ENCODE measurements at regions not wholly inside any gene's neighbourhood (a gene's known extent, or its start where the extent isn't known, plus 50 kb on each side); places are given as distances from the start of the nearest gene placed in this dataset.
"Not testable (repeated sequence)": the region's sequence is repeated elsewhere in the genome, so short reads cannot be mapped to it uniquely, and the experiment has no call there.

DNA sequence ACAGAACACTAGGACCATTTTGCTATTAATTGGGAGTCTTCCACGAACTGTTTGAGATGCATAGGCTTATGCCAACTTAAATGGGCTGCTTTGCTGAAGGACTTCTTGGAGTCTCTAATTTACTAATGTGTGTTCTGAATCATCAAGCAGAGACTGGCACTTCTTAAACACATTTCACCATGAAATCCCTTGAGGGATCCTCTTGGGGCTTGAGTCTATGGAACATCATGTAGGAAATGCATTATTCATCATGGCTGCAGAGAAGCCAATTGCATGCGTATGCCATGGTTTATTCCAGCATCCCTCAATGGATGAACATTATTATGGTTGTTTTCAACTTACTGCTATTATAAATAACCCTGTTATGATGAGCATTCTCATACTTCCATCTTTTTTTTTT is 73.4 kb downstream of the FGD2 start:
- DNase-seq (ENCODE audit: low read depth, low spot score) = no peak

DNA sequence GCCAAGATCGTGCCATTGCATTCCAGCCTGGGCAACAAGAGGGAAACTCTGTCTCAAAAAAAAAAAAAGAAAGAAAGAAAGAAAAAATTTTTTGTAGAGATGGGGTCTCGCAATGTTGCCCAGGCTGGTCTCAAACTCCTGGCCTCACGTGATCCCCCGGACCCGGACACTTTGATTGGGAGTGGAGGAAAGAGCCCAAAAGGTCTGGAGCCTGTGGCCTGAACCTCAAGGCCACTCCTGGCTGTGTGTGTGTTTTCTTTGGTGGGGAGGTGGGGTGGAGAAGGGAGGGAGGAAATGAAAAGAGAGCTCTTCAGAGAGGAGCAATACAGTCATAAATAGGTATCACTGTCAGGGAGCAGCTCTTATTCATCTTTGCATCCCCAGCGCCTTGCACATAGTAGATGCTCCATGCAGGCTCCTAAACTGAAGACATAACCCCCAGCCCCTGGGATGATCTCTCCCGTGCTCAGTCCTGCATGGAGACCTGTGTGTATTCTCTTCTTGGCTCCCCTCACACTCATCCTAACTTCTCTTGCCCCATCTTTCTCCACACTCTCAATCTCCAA is 75.7 kb downstream of the FGD2 start:
- no peak for DNase-seq (ENCODE audit: low read depth, low spot score)

DNA sequence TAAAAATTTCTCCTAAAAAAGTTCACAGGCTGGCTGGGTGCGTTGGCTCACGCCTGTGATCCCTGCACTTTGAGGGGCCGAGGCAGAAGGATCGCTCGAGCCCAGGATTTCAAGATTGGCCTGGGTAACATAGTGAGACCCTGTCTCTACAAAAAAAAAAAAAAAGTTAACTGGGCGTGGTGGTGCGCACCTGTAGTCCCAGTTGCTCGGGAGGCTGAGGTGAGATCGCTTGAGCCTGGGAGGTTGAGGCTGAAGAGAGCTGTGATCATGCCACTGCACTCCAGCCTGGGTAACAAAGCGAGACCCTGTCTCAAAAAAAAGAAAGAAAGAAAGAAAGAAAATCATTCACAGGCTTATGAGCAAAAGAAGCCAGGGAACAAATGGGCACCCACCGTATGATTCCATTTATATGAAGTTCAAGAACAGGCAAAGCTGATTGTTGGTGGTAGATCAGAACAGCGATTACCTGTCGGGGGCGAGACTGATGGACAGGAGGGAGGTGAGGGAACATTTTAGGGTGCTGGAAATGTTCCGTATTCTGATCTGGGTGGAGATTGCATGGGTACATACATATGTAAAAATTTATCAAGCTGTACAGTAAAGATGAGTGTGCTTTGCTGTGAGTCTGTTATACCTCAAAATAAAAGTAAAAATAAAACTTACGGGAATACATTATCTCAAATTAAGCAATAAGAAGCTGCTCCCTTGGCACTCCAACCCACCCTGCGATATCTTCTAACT is 77.1 kb downstream of the FGD2 start:
- DNase-seq (ENCODE audit: low read depth, low spot score) = no peak

DNA sequence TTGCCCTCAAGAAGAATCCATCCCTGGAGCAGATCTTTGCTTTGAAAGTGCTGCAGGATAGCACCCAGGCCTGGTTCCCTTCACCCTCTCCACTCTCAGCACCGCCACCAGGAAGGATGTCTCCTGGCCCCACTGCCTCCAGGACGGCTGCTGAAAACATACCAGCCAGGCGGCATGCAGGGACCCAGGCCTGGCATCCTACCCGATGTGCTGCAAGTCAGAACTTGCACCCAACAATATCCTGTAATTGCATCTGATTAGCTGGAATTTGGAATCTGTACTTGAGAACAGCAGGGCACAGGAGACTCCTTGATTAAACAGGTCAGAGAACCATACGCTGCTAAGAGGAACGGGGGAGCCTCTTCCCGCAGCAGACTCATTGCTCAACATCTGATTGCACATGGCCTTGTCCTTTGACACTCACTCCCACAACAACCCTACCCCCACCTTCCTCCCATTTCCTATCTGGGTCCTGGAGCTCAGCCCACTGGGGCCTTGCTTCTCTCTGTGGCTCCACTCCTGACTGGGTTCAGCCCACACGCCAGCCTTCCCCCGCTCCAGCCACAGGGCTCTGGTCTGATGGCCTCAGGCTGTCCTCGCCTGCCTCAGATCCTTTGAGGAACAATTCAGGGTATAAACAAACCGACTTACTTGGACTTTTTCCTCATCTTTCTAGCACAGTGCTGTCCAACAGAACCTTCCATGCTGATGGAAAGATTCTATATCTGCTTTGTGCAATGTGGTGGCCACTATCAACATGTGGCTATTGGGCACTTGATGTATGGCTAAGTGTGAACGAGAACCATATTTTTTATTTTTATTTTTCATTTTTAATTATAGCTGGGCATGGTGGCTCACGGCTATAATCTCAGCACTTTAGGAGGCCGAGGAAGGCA is 78.0 kb downstream of the FGD2 start:
- no peak for DNase-seq (ENCODE audit: low read depth, low spot score)

DNA sequence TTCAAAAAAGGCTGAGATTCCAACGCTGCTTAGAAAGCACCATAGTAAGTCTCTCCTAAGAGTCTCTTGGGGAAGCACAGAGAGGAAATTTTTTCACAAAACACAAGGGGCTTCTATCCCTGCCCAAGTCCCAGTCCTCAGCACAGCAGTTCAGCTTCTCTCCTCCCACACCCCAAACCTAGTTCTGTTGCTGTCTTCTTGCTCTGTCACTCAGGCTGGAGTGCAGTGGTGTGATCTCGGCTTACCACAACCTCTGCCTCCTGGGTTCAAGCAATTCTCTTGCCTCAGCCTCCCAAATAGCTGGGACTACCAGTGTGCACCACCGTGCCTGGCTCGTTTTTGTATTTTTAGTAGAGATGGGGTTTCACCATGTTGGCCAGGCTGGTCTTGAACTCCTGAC is 79.2 kb downstream of the FGD2 start:
- DNase-seq (ENCODE audit: low read depth, low spot score) = not testable (repeated sequence)

DNA sequence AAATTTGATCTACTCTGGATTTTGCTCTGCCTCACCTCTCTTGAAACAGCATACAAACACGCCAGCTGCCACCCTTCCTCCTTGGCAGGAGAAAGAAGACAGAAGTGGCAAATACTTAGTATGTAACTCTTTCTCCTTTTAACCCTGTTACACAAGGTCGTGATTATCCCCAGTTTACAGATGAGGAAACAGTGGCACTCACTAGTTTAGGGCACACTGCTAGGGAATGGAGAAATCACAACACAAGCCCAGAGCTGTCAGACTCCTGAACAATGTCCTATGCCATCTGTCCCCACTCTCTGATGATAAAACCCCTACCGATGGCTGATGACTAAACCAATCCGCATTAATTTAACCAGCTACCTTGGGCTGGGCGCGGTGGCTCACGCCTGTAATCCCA is 79.7 kb downstream of the FGD2 start:
- DNase-seq (ENCODE audit: low read depth, low spot score) = no peak

DNA sequence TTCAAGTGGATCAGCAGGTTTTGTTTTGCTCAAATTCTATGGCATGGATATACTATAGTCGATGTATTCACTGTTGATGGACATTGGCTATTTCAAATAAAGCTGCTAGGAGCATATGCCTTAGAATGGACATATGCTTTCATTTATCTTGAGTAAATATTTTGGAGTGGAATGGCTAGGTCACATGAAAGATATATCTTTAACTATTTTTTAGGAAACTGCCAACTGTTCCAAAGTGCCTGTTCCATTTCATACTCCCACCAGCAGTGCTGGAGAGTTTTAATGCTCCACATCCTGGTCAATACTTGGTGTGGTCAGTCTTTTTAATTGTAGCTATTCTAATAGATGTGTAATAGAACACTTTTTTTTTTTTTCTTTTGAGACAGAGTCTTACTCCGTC is 81.1 kb upstream of the PIM1 start:
- DNase-seq (ENCODE audit: low read depth, low spot score) = no peak

DNA sequence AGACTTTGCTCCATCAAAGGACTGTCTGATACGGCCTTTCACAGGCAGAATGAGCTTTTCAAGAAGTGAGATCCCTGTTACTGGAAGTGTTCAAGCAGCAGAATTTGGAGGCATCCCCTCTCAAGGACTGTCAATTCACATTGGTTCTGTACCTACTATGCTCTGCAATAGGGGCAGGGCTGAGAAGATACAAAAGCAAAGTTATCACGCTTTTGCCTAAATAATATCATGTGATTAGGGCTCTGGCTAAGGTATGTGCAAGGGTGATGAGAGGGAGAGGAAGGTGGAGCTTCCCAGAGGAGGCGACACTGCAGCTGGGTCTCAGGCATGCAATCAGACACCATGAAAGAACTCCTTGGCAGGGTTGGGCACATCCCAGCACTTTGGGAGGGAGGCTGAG is 80.2 kb upstream of the PIM1 start:
- no peak for DNase-seq (ENCODE audit: low read depth, low spot score)

DNA sequence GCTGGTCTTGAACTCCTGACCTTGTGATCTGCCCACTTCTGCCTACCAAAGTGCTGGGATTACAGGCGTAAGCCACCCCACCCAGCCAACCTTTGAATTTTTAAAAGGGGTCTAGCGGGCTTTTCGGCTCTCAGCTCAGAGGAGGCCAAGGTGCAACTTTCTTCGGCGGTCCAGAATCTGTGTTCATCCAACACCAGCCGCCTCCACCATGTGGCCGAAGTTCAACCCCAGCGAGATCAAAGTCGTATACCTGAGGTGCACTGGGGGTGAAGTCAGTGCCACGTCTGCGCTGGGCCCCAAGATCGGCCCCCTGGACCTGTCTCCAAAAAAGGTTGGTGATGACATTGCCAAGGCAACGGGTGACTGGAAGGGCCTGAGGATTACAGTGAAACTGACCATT is 78.8 kb upstream of the PIM1 start:
- not testable (repeated sequence) for DNase-seq (ENCODE audit: low read depth, low spot score)

DNA sequence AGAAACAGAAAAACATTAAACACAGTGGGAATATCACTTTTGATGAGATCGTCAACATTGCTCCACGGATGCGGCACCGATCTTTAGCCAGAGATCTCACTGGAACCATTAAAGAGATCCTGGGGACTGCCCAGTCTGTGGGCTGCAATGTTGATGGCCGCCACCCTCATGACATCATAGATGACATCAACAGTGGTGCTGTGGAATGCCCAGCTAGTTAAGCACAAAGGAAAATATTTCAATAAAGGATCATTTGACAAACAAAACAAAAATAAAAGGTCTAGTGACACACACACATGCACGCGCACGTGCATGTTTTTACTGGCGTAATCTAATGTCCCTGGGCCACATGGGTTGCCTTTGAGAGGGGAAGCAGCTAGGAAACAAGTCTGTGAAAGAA is 78.4 kb upstream of the PIM1 start:
- not testable (repeated sequence) for DNase-seq (ENCODE audit: low read depth, low spot score)

DNA sequence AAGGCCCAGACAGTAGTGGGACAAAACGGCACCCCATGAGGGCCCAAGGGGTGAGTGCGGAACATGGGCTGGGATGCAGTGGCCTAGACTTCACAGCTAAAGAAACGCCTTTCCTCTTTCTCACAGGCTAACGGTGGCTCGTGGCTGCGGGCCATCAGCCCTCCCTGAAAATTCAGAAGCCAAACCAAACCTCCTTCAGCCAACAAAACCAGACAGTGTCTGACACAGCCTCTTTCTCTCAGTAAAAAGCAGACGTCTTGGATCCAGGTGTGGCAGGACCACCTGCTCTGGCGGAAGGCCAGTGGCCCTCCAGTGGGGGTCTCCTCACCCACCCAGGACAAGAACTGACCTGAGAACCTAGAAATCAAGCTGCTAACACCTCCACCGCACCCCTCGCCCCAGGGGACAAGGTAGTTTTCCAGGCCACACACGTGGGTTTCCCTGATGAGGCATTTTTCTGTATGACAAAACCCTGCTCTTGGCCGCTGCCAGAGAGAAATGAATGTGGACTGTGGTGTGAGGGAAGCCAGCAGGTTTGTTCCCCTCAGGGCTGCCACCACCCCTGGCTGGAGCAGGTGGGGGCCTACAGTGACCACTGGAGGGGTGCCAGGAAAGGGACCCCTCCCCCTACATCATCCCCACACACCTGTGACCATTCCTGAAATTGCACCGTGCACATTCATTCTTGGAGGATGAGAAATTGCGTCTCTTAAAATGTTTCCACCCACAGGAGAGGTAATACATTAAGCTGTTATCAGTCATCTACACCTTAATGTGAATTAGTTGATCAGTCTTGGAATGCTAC is 76.8 kb upstream of the PIM1 start:
- no peak for DNase-seq (ENCODE audit: low read depth, low spot score)

DNA sequence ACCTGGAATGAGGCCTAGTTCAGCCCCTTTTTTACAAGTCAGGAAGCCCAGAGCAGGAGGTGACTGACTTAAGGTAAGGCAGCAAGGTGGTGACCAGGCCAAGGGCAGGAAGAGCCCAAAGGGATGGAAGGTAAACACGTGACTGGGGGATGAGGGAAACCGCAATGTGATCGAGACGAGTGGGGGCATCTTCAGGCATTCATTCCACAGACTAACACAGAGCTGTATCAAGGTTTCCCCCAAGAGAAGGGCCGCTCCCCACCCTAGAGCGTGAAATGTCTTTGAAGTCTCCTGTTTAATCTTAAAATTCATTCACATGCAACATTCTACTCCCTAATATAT is 76.3 kb upstream of the PIM1 start:
- DNase-seq (ENCODE audit: low read depth, low spot score) = no peak

DNA sequence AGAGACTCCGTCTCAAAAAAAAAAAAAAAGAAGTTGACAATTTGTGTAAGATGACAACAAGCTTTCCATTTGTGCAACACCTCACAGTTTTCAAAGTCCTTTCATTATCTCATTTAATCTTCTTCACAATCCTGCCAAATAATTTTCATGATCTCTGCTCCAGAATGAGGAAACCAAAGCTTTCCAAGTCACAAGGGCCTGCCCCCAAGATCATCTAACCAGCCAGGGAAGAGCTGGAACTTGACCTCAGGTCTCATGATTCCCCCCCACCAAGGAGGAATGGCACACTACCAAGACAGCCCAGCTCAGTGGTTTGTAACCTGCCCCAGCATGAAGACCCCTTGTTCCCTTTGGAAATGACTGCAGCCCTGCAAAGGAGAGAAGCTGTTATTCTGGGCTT is 74.0 kb upstream of the PIM1 start:
- DNase-seq (ENCODE audit: low read depth, low spot score) = no peak

DNA sequence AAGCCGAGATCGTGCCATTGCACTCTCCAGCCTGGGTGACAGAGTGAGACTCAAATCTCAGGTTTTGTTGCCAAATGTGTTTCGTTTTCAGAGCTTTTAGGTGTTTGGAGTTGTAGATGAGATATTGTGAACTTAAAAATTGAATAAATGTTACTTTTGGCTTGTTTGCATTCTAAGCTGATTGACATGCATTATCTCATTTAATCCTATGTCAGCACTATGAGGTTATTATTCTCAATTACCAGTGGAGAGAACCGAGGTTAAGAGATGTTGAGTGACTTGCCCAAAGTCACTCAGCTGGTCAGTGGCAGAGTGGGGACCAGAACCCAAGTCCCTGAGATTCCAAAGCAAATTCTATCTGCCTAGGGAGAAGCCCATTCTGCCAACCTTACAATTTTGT is 72.6 kb upstream of the PIM1 start:
- DNase-seq (ENCODE audit: low read depth, low spot score) = no peak

DNA sequence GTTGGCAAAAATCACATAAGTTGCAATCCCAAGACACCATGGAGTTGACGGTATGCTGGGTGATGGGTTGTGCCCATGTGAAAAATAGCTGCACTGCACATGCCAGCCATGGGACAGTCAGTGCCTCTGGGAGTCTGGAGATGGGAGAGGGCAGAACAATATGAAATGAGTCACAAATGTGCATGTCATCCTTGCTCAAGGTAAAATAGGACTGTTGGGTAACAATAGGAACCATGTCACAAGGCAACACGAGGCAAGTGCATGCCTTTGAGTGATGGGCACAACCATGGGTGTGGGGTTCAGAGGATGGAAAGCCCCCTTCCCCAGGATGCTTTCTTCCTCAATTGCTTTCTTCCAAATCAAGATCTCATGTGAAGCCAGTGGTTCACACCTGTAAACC is 70.5 kb upstream of the PIM1 start:
- DNase-seq (ENCODE audit: low read depth, low spot score) = no peak

DNA sequence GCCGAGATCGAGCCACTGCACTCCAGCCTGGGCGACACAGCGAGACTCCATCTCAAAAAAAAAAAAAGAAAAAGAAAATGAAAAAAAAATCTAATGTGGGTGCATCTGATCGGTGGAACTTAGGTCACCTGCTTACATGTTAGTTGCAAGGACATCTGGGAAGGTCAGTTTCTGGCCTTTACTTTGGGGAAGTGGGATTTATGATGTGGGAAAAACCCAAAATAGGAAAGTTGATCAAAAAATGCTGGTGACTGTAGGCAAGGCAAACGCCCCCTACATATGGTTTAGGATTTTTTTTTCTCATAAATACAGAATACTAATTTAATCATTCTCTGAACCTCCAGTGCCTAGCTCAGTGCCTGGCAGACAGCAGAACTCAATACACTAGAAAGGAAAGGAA is 69.2 kb upstream of the PIM1 start:
- no peak for DNase-seq (ENCODE audit: low read depth, low spot score)

DNA sequence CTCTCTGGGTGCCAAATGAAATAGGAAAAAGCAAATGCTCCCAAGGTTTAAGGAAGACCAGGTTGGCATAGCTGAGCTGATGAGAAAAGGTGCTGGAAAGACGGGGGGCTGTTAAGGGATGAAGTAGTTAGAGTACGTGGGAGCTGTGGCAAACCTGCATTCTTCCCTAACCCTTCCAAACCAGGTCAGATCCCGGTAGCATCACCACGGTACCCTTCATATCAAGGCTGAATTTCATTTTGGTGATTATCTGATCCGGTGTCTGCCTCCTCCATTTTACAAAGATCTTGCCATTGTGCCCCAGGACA is 68.0 kb upstream of the PIM1 start:
- no peak for DNase-seq (ENCODE audit: low read depth, low spot score)

DNA sequence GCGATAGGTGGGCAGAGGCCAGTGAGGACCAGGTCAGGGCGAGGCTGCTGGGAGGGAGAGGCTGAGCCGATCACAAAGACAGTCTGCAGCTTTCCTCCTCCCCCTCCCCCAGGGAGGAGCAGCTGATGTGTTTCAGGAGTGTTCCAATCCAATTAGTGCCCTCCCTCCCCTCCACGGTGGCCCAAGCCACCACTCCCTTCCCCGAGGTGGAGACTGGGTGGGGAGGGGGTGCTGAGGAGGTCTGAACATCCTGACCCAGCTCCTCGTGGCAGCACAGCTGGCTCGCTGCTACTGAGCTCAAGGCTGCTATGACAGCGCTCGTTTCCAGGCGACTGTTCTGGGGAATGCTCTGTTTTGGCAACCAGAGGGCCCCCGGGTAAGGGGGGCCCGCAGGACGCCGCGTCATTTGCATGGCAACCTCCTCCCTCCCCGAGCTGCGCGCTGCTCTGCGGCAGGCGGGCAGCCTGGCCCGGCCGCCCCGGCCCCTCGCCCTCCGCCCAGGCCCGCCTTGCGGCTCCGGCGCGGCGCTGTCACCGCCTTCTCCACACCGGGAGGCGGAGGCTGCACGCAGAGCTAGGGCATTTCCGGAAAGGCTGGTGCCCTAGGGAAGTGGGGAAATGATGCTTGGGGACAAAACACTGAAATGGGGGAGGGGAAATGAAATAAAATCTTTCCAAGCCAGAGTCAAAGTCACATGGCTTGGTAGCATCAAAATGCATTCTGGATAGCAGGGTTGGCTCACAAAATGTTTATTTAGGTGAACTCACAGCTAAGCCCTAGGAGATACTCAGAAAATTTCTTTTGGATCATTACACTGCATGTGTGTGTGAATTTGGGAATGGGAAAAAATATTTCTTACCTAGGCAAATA is 67.4 kb upstream of the PIM1 start:
- peak; percentile 76 for DNase-seq (ENCODE audit: low read depth, low spot score)

DNA sequence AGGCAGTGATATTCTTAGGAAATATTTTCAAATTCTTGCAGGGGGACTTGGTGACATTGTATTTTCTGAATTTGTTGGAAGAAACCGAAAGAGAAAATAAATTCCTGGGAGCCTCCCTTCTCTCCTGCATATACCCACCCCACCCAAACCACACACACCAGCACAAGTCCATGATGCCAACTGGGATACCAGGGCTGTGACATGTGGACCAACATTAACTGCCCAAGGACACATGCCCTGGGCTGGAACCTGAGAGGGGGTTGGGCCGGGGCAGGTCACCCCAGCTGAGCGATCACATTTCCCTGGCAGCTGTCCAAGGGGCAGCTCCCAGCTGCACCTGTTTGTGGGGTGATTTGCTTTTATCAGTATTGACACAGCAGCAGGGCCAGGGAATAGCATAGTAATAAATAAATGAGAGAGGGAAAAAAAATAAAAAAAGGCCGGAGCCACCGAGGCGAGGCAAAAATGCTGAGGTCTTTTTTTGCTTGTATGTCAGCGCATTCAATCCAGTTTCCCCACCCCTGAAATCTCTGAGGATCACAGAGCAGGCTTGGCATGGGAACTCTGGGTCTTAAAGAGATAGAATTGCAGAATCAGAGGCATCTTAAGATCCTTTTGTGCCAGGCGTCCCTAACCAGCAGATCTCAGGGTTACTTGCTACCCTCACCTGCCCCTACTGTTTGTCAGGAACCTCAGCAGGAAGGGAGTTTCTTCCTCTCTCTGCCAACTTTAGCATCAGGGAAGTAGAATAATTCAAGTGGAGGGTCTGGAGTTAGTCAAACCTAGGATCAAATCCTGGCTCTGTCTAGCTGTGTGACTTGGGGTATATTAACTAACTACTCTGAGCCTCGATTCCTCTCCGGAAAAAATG is 66.5 kb upstream of the PIM1 start:
- no peak for DNase-seq (ENCODE audit: low read depth, low spot score)

DNA sequence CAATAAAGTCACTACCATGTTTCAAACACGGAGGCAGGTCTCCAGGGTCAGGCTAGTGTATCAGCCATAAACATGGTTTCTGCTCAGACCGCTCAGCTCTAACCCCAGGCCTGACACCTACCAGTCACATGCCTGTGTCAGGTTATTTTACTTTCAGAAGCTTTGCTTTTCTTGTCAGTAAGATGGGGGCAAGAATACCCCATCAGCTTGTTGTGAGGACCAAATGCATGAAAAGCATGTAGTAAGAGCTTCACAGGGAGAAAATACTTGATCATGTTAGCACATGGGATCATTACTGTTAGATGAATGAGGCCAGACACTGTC is 65.2 kb upstream of the PIM1 start:
- no peak for DNase-seq (ENCODE audit: low read depth, low spot score)

Data from smooth muscle cell of the brain vasculature (primary cell).